ENCODE measurements at regions not wholly inside any gene's neighbourhood (a gene's known extent, or its start where the extent isn't known, plus 50 kb on each side); places are given as distances from the start of the nearest gene placed in this dataset.

- Histone ChIP-seq H4K8ac (ENCODE audit: low read depth in 2 of 2, low read length in 2 of 2) (no peak overlapping the region), H3K4me3 (ENCODE audit: insufficient read depth, low read depth, low read length) (no peak overlapping the region), H3K4me2 (ENCODE audit: low read depth, low read length) (no peak overlapping the region), H3K27ac (ENCODE audit: insufficient read depth, low read length) (no peak overlapping the region), H2AK9ac (replicated peaks; ENCODE audit: low read depth, low read length, poor library complexity) (no peak overlapping the region), H3K56ac (ENCODE audit: extremely low read depth, insufficient read depth, low read length) (no peak overlapping the region), H3K14ac (replicated peaks; ENCODE audit: low read depth, low read length) (no peak overlapping the region), H3K36me3 (ENCODE audit: control insufficient read depth, insufficient read depth, low read length) (no peaks in the 10 kb centered on the region), H3K9ac (ENCODE audit: low read depth, low read length) (no peak overlapping the region), H2BK5ac (ENCODE audit: low read depth, low read length, poor library complexity, severe bottlenecking) (no peak overlapping the region), H2AFZ (replicated peaks; ENCODE audit: low read length, poor library complexity) (no peak overlapping the region), H4K20me1 (ENCODE audit: insufficient read depth, low read length) (no peaks in the 10 kb centered on the region), H3K18ac (ENCODE audit: low read depth, low read length) (no peak overlapping the region), H4K91ac (ENCODE audit: insufficient read depth, low read depth, low read length) (no peak overlapping the region), H3K9me3 (ENCODE audit: control insufficient read depth, insufficient read depth, low read length) (no peaks in the 10 kb centered on the region), H2BK15ac (ENCODE audit: low read depth, low read length) (no peak overlapping the region), H3K4me1 (ENCODE audit: control insufficient read depth, insufficient read depth, low read length) (no peaks in the 10 kb centered on the region), H3K4ac (ENCODE audit: low read depth, low read length) (no peak overlapping the region), H3K79me1 (ENCODE audit: low read depth in 1 of 2, low read length in 2 of 2) (no peaks in the 10 kb centered on the region), H3K9me1 (ENCODE audit: insufficient read depth, low read length) (no peaks in the 10 kb centered on the region), H3K23ac (ENCODE audit: low read depth, low read length) (no peak overlapping the region), H2AK5ac (ENCODE audit: low read depth, low read length) (no peak overlapping the region), H2BK120ac (ENCODE audit: low read depth, low read length) (no peak overlapping the region), H3K27me3 (ENCODE audit: control insufficient read depth, insufficient read depth, low read length) (no peaks in the 10 kb centered on the region), H2BK20ac (ENCODE audit: low read depth, low read length) (no peak overlapping the region), H4K5ac (ENCODE audit: low read depth, low read length) (no peak overlapping the region)
- DNase-seq (no peak), ATAC-seq (ENCODE audit: low read depth) (no peak)
- dilution Hi-C loops (cut with HindIII; ENCODE audit: low sequenced_read_pairs, unreplicated experiment): no loop called here
- whole genome bisulfite sequencing, 2 experiments (ENCODE audit: extremely low coverage in 2 of 2, insufficient read length in 1 of 2): no CpG with 5 or more reads among the region's 2 CpGs
- POLR2A ChIA-PET (ENCODE audit: unreplicated experiment): no interaction called here
- CTCF ChIA-PET: no interaction called here
- in situ Hi-C loops (cut with MboI; ENCODE audit: low sequenced_read_pairs): no loop called here
- intact Hi-C loops (cut with micrococcal nuclease): no loop called here
- TF ChIP-seq RFX5 (IDR thresholded peaks at IDR 0.05; ENCODE audit: low read depth, low read length) (no peak), NFE2L2 (IDR thresholded peaks at IDR 0.05; ENCODE audit: low read depth, low read length) (no peak), CTCF (conservative IDR thresholded peaks at IDR 0.05; ENCODE audit: low read depth, low read length) (no peak), POLR2A (IDR thresholded peaks at IDR 0.05; ENCODE audit: low read depth, low read length) (no peak), MAZ (IDR thresholded peaks at IDR 0.05; ENCODE audit: borderline replicate concordance, low read depth, low read length) (no peak), CHD1 (IDR thresholded peaks at IDR 0.05; ENCODE audit: low read depth, low read length) (no peak)
- no TSS peak for BruUV-seq (replicated peaks)
Observed at GRCh38 chr2:166762746-166763145, 125.5 kb upstream of the XIRP2 start.
